ENCODE measurements at regions not wholly inside any gene's neighbourhood (a gene's known extent, or its start where the extent isn't known, plus 50 kb on each side); places are given as distances from the start of the nearest gene placed in this dataset.
"Not testable (repeated sequence)": the region's sequence is repeated elsewhere in the genome, so short reads cannot be mapped to it uniquely, and the experiment has no call there.

- H3K27ac ChIP-seq, result no peak overlapping the region
- POLR2A ChIA-PET (ENCODE audit: low non-redundant PET), result interaction anchor here (0.6 kb wide), 1 partner anchor 1811 kb away, joined by 3 read pairs; no protein-coding TSS in a partner anchor
- no peak for DNase-seq (ENCODE audit: low spot score)
- no peak for TF ChIP-seq CTCF (conservative IDR thresholded peaks at IDR 0.05; ENCODE audit: low read depth)
- CTCF ChIA-PET, result interaction anchor here (0.7 kb wide), 1 partner anchor 287 kb away, joined by 3 read pairs; no protein-coding TSS in a partner anchor
Observed at GRCh38 chr9:28136113-28136512, 562.8 kb upstream of the C9orf72 start.

- POLR2A ChIA-PET (ENCODE audit: low non-redundant PET); CTCF ChIA-PET; DNase-seq (ENCODE audit: low spot score); H3K27ac ChIP-seq: not testable (repeated sequence)
Observed at GRCh38 chr9:28147430-28147829, 574.1 kb upstream of the C9orf72 start.

GRCh38 chr9:28147923-28148597 is 574.8 kb upstream of the C9orf72 start:
- CTCF ChIA-PET; DNase-seq (ENCODE audit: low spot score); POLR2A ChIA-PET (ENCODE audit: low non-redundant PET); H3K27ac ChIP-seq: not testable (repeated sequence)

- CTCF ChIA-PET; H3K27ac ChIP-seq; DNase-seq (ENCODE audit: low spot score); POLR2A ChIA-PET (ENCODE audit: low non-redundant PET): not testable (repeated sequence)
Observed at GRCh38 chr9:28149361-28150050, 576.2 kb upstream of the C9orf72 start.

GRCh38 chr9:28155067-28155466 is 581.8 kb upstream of the C9orf72 start:
- CTCF ChIA-PET, result no interaction called here
- POLR2A ChIA-PET (ENCODE audit: low non-redundant PET), result no interaction called here
- DNase-seq (ENCODE audit: low spot score), result no peak
- TF ChIP-seq CTCF (conservative IDR thresholded peaks at IDR 0.05; ENCODE audit: low read depth), result no peak
- no peak overlapping the region for H3K27ac ChIP-seq

- no peak overlapping the region for H3K27ac ChIP-seq
- DNase-seq (ENCODE audit: low spot score), result no peak
- ChIA-PET CTCF (no interaction called here), POLR2A (ENCODE audit: low non-redundant PET) (no interaction called here)
- no peak for TF ChIP-seq CTCF (conservative IDR thresholded peaks at IDR 0.05; ENCODE audit: low read depth)
Observed at GRCh38 chr9:28155671-28156070, 582.4 kb upstream of the C9orf72 start.

GRCh38 chr9:28158451-28158850 is 585.2 kb upstream of the C9orf72 start:
- no peak overlapping the region for H3K27ac ChIP-seq
- TF ChIP-seq CTCF (conservative IDR thresholded peaks at IDR 0.05; ENCODE audit: low read depth), result no peak
- ChIA-PET CTCF (no interaction called here), POLR2A (ENCODE audit: low non-redundant PET) (no interaction called here)
- no peak for DNase-seq (ENCODE audit: low spot score)

- POLR2A ChIA-PET (ENCODE audit: low non-redundant PET), result no interaction called here
Observed at GRCh38 chr9:28163619-28164018, 590.3 kb upstream of the C9orf72 start.

More at GRCh38 chr9:28163619-28164018, 590.3 kb upstream of the C9orf72 start:
- CTCF ChIA-PET, result interaction anchor here (0.6 to 0.7 kb wide), 2 partner anchors 92 to 247 kb away, joined by 3 read pairs; no protein-coding TSS in a partner anchor
- H3K27ac ChIP-seq, result no peak overlapping the region
- DNase-seq (ENCODE audit: low spot score), result no peak
- TF ChIP-seq CTCF (conservative IDR thresholded peaks at IDR 0.05; ENCODE audit: low read depth), result no peak

Measured in RWPE1 (cell line).